Activated T-cell treated with anti-CD3 and anti-CD28 coated beads, Interleukin-2, amount 50 U/mL, for 4 hours (primary cell): ENCODE measurements at regions not wholly inside any gene's neighbourhood (a gene's known extent, or its start where the extent isn't known, plus 50 kb on each side); places are given as distances from the start of the nearest gene placed in this dataset.

Experiments
- ATAC-seq, 2 donors: fragments of 200-7000 bp; cut with Tn5 transposase; one replicate each; pipeline ENCODE4 v1.10.0; 2021
- DNase-seq: peaks from one replicate; pipeline ENCODE4 v3.0.0-alpha.2; 2020
- H3K27me3 Mint-ChIP-seq: one replicate; pipeline ENCODE4 v1.8.0; 2021; ENCODE audit warnings: low read depth, mixed read lengths
- H3K36me3 Mint-ChIP-seq: one replicate; pipeline ENCODE4 v1.8.0; 2022; ENCODE audit warnings: mixed read lengths; ENCODE audit not compliant: insufficient read depth
- H3K4me1 Mint-ChIP-seq: one replicate; pipeline ENCODE4 v1.8.0; 2021; ENCODE audit warnings: low read depth, mixed read lengths
- H3K4me3 Mint-ChIP-seq: one replicate; pipeline ENCODE4 v1.8.0; 2021; ENCODE audit warnings: mild to moderate bottlenecking, moderate library complexity, mixed read lengths
- H3K9me3 Mint-ChIP-seq: one replicate; pipeline ENCODE4 v1.8.0; 2021; ENCODE audit warnings: mixed read lengths

DNA sequence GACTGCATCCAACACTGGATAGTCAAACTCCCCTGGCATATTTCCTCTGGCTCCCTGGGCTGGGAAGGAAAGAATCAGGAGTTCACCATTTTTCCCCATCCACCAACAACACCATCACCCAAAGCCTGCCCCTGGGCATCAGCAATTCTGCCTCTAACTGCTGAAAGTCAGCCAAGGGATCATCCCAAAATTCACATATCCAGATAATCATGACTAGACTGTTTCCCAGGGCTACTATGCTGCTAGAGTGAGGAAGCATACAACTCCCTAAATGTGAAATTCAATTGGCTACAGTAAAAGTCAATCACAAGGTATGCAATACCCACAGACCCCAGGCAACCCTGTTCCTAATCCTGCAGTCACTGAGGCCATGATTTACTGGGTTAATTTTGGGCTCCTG is 230.6 kb downstream of the C16orf95 start:
- H3K4me1 Mint-ChIP-seq: no peaks in the 10 kb centered on the region
- DNase-seq (no peak), ATAC-seq (no peak)
- H3K4me3 Mint-ChIP-seq: no peak overlapping the region
- no peaks in the 10 kb centered on the region for H3K36me3 Mint-ChIP-seq
- H3K27me3 Mint-ChIP-seq: peaks cover 5% of the 10 kb centered on the region
- peaks cover 17% of the 10 kb centered on the region for H3K9me3 Mint-ChIP-seq

DNA sequence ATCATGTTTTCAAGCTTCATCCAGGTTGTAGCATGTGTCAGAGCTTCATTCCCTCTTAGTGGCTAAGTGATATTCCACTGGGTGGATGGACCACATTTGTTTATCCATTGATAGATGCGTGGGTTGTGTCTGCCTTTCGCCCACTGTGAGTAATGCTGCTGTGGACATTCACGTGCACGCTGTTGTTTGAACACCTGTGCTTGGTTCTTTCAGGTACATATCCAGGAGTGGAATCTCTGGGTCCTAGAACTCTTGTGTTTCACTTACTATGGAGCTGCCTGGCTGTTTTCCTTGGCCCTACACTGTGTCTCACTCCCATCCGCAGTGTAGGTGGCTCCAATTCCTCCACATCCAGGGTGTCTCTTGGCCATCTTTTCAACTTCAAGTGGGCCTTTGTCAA is 224.2 kb downstream of the C16orf95 start:
- H3K9me3 Mint-ChIP-seq: no peaks in the 10 kb centered on the region
- H3K4me1 Mint-ChIP-seq: no peaks in the 10 kb centered on the region
- ATAC-seq (no peak), DNase-seq (no peak)
- no peaks in the 10 kb centered on the region for H3K36me3 Mint-ChIP-seq
- no peak overlapping the region for H3K4me3 Mint-ChIP-seq
- peaks cover 3% of the 10 kb centered on the region for H3K27me3 Mint-ChIP-seq

GRCh38 chr16:87093804-87094555 is 223.2 kb downstream of the C16orf95 start:
- no peak for ATAC-seq
- Mint-ChIP-seq H3K9me3 (no peaks in the 10 kb centered on the region), H3K4me1 (no peaks in the 10 kb centered on the region), H3K27me3 (peaks cover under 1% of the 10 kb centered on the region), H3K4me3 (no peak overlapping the region), H3K36me3 (no peaks in the 10 kb centered on the region)
- DNase-seq: no peak

- H3K9me3 Mint-ChIP-seq: no peaks in the 10 kb centered on the region
- no peak for ATAC-seq
- no peaks in the 10 kb centered on the region for H3K36me3 Mint-ChIP-seq
- no peak overlapping the region for H3K4me3 Mint-ChIP-seq
- no peaks in the 10 kb centered on the region for H3K4me1 Mint-ChIP-seq
- no peak for DNase-seq
- H3K27me3 Mint-ChIP-seq: no peaks in the 10 kb centered on the region
Measured at GRCh38 chr16:87094556-87094865, 222.7 kb downstream of the C16orf95 start.

GRCh38 chr16:87095271-87095670 is 221.9 kb downstream of the C16orf95 start:
- ATAC-seq (no peak), DNase-seq (no peak)
- no peaks in the 10 kb centered on the region for H3K36me3 Mint-ChIP-seq
- H3K9me3 Mint-ChIP-seq: no peaks in the 10 kb centered on the region
- H3K27me3 Mint-ChIP-seq: no peaks in the 10 kb centered on the region
- H3K4me1 Mint-ChIP-seq: no peaks in the 10 kb centered on the region
- H3K4me3 Mint-ChIP-seq: no peak overlapping the region

GRCh38 chr16:87096746-87097333 is 220.4 kb downstream of the C16orf95 start:
- Mint-ChIP-seq H3K27me3 (no peaks in the 10 kb centered on the region), H3K4me3 (no peak overlapping the region), H3K36me3 (no peaks in the 10 kb centered on the region), H3K4me1 (no peaks in the 10 kb centered on the region), H3K9me3 (no peaks in the 10 kb centered on the region)
- DNase-seq (no peak), ATAC-seq (no peak)

DNA sequence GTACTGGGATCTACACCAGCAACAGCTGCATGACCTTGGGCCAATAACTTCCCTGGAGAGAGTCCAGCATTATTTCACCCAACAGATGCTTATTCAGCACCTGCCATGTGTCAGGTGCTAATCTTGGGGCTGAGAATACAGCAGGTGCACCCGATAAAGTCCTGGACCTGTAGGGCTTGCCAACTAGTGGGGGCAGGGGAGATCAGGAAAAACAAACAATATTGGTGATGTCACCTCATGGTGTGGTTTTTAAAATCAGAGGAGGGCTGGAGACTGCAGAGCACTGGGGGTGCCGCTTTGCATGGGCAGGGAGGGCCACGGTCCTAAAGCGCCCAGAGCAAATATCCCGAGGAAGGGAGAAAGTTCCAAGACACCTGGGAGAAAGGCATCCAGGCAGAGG is 218.8 kb downstream of the C16orf95 start:
- H3K9me3 Mint-ChIP-seq: no peaks in the 10 kb centered on the region

GRCh38 chr16:87098976-87099720 is 218.0 kb downstream of the C16orf95 start:
- Mint-ChIP-seq H3K36me3 (no peaks in the 10 kb centered on the region), H3K9me3 (no peaks in the 10 kb centered on the region), H3K4me1 (no peaks in the 10 kb centered on the region), H3K27me3 (no peaks in the 10 kb centered on the region), H3K4me3 (no peak overlapping the region)
- ATAC-seq: no peak
- no peak for DNase-seq

More for the DNA sequence above, 218.8 kb downstream of the C16orf95 start:
- DNase-seq: no peak
- Mint-ChIP-seq H3K27me3 (no peaks in the 10 kb centered on the region), H3K4me1 (no peaks in the 10 kb centered on the region), H3K36me3 (no peaks in the 10 kb centered on the region), H3K4me3 (no peak overlapping the region)
- ATAC-seq: no peak

- DNase-seq (no peak), ATAC-seq (no peak)
- Mint-ChIP-seq H3K36me3 (no peaks in the 10 kb centered on the region), H3K27me3 (peaks cover 2% of the 10 kb centered on the region), H3K9me3 (no peaks in the 10 kb centered on the region), H3K4me1 (no peaks in the 10 kb centered on the region), H3K4me3 (no peak overlapping the region)
Measured at GRCh38 chr16:87100306-87101058, 216.7 kb downstream of the C16orf95 start.

DNA sequence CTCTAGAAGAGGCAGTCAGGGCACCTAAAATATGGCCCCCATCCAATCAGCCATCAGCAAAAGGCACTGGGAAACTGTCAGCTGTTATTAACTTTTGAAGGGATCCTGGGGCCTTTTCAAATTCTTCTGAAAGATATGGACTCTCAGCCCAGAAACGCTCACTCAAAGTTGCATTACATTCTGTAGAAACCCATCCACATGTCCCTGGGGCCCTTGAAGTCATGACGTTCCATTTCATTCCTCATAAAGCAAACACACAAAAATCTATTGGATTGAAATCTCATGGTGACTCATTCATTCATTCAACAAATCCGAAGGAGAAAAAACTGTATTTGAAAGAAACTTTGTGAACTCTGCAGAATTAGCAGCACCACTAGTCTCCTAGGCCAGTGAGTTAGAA is 215.3 kb downstream of the C16orf95 start:
- H3K4me1 Mint-ChIP-seq: no peaks in the 10 kb centered on the region
- H3K4me3 Mint-ChIP-seq: no peak overlapping the region
- peaks cover 3% of the 10 kb centered on the region for H3K27me3 Mint-ChIP-seq

DNA sequence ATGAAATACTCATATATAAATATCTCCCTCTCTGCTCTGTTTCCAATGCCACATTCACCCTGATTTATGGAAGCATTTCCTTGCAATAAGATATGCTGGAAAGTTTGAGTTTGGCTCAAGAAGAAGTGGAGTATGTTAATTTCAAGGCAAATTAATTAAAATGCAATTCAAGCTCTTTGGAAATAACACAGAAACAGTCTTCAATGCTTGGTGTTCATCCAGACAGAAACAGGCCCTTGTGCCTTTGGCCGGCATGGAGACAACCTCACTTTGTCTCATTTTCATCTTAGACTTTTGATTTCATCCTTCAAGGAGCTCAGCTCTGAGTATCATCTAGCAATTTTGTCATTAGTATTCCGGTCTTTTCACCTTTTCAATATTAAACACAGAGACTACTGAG is 210.0 kb downstream of the C16orf95 start:
- Mint-ChIP-seq H3K27me3 (peaks cover 8% of the 10 kb centered on the region), H3K4me1 (no peaks in the 10 kb centered on the region), H3K36me3 (no peaks in the 10 kb centered on the region), H3K9me3 (no peaks in the 10 kb centered on the region), H3K4me3 (no peak overlapping the region)
- no peak for ATAC-seq
- DNase-seq: no peak

More for the DNA sequence above, 215.3 kb downstream of the C16orf95 start:
- DNase-seq (no peak), ATAC-seq (no peak)
- H3K36me3 Mint-ChIP-seq: no peaks in the 10 kb centered on the region
- H3K9me3 Mint-ChIP-seq: no peaks in the 10 kb centered on the region

- no peaks in the 10 kb centered on the region for H3K4me1 Mint-ChIP-seq
- DNase-seq (no peak), ATAC-seq (no peak)
- H3K4me3 Mint-ChIP-seq: no peak overlapping the region
- no peaks in the 10 kb centered on the region for H3K9me3 Mint-ChIP-seq
- peaks cover 8% of the 10 kb centered on the region for H3K27me3 Mint-ChIP-seq
- no peaks in the 10 kb centered on the region for H3K36me3 Mint-ChIP-seq
Measured at GRCh38 chr16:87108278-87108677, 208.9 kb downstream of the C16orf95 start.

GRCh38 chr16:87108941-87109340 is 208.3 kb downstream of the C16orf95 start:
- ATAC-seq (no peak), DNase-seq (no peak)
- no peak overlapping the region for H3K4me3 Mint-ChIP-seq
- H3K27me3 Mint-ChIP-seq: peaks cover 8% of the 10 kb centered on the region
- no peaks in the 10 kb centered on the region for H3K4me1 Mint-ChIP-seq
- no peaks in the 10 kb centered on the region for H3K9me3 Mint-ChIP-seq
- no peaks in the 10 kb centered on the region for H3K36me3 Mint-ChIP-seq

- no peak overlapping the region for H3K4me3 Mint-ChIP-seq
- no peaks in the 10 kb centered on the region for H3K4me1 Mint-ChIP-seq
- ATAC-seq (no peak), DNase-seq (no peak)
- H3K27me3 Mint-ChIP-seq: peaks cover 15% of the 10 kb centered on the region
- no peaks in the 10 kb centered on the region for H3K9me3 Mint-ChIP-seq
- H3K36me3 Mint-ChIP-seq: no peaks in the 10 kb centered on the region
Measured at GRCh38 chr16:87114832-87115231, 202.4 kb downstream of the C16orf95 start.
